CD4-positive, alpha-beta T cell treated with Interleukin-12 subunit alpha and Interleukin-12 subunit beta, for 1 hour (primary cell): ENCODE measurements at regions not wholly inside any gene's neighbourhood (a gene's known extent, or its start where the extent isn't known, plus 50 kb on each side); places are given as distances from the start of the nearest gene placed in this dataset.
"Not testable (repeated sequence)": the region's sequence is repeated elsewhere in the genome, so short reads cannot be mapped to it uniquely, and the experiment has no call there.

Experiments
- DNase-seq: peaks from one replicate; pipeline ENCODE4 v3.0.0-alpha.2; 2020

DNA sequence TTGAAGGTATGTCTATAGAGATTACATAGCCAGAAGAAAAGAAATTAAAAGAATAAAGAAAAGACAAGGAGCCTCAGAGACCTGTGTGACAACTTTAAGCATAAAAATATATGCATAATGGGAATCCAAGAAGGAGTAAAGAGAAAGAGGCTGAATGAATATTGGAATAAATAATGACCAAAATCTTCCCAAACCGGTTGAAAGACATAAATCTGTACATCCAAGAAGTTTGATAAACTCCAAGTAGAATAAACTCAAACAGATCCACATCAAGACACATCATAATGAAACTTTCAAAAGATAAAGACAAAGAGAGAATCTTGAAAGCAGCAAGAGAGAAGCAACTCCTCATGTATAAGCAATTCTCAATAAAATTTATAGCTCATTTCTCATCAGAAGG is 132.4 kb upstream of the ZNF516 start:
- DNase-seq, result no peak

DNA sequence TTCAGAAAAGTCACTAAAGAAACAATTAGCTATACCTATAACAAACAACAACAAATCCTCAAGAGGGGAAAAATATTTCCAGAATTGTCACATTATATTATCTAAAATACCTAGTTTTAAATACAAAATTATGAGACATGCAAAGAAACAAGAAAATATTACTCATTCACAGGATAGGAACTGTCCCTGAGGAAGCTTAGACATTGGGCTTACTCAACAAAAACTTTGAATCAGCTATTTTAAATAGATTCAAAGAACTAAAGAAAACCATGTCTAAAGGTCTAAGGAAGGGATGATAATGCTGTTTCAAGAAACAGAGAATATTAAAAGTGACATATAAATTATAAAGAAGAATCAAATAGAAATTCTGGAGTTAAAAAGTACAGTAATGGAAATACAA is 131.9 kb upstream of the ZNF516 start:
- no peak for DNase-seq

DNA sequence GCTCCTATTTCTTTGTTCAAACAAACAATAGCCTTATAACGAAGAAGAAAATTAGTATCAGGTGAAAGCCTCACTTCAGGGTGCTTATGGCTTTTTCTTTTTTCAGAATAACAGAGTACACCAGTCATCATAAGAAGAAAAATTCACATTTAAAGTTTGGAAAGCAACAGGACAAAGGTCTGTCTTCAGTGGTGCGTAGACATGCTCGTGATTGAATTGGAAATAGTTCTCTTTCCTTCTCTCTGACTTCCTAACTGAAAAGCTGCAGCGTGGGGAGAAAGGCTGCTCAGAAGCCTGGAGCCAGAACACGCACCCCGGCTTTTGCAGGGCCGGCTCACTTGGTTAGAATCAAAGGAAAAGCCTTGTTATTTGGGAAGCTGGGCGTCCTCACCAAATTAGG is 127.6 kb upstream of the ZNF516 start:
- DNase-seq, result no peak

DNA sequence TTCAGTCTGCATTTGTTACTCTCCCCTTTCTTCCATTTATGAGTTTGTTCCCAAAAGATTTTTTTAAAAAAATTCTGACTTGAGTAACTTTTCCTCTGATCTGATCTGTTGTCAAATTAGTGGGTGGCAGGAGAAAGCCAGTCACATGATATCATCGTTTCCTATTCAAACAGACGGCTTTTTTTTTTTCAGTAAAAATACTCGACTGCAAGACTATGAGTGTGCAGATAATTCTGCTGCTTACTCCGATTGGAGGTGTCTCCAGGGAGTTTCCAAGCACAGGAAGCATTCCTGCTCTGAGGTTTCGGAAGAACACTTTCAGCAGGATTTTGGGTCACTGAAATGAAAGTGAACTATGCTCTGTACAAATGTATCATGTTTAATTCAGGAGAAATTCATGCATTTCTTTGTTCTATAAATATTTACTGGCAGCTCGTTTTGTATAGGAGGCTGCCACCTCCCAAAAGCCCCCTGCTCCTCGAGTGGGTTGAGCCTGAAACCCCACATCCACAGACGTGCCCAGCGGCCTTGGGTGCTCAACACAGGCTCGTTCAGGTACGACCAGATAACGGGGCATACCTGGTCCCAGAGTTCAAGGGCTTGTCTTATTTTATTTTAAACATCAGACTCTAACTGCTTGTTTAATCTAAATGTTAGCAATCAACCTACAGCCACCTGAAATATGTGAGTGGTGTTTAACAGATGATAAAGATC is 126.9 kb upstream of the ZNF516 start:
- no peak for DNase-seq

DNA sequence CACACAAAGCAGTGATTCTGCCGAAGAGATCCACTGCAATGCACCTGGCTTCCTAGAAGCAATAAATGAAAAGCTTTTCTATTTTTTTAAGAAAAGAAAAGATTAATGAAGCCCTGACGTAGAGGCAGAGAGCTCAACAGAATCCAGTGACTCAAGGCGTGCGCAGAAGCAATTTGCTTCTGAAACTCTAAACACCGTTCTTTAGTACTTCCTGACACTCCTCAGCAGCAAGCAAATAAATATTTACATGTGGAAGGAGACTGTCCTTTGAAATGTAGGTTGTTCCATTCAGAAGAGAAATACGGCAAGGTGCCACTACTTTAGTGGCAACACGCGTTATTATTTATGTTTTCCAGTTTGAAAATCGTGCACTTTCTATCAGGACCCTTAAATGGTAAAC is 126.2 kb upstream of the ZNF516 start:
- no peak for DNase-seq

DNA sequence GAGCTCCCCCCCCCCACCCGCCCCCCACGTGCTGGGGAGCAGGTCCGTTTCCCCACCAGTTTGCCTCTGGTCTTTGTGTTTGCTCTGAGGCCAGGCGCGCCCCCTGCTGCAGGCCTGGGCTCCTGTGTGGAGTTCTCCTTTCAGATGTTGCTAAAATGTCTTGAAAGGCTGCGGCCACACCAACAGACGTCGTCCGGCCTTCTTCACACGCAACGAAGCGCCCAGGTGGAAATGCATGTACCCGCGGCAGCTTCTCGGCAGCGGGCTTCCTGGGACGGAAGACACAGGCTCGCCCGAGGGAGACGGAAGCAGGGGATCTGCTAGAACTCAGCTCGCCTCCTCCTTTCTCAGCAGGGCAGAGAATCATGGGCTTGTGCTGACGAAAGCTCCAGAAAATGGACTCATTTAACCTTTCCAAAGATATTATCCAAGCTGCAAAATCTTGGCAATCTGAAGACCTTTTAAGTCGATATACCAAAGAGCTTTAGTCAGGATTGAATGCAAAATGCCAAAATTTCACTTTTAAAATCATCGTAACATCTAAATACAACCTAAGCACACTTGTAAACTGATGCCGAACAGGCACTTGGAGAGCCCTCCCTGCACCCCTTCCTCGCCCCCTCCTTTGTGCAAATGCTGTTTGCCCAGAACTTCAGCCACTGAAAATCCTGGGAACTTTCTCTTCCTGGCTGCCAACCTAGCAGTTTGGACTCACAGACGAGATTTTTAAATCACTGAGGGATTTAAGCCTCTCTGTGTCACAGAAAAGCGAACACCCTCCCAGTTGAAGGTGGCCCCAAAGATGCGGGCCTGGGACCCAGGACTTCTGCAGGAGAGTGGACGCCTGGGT is 125.5 kb upstream of the ZNF516 start:
- peak; percentile 25 for DNase-seq

DNA sequence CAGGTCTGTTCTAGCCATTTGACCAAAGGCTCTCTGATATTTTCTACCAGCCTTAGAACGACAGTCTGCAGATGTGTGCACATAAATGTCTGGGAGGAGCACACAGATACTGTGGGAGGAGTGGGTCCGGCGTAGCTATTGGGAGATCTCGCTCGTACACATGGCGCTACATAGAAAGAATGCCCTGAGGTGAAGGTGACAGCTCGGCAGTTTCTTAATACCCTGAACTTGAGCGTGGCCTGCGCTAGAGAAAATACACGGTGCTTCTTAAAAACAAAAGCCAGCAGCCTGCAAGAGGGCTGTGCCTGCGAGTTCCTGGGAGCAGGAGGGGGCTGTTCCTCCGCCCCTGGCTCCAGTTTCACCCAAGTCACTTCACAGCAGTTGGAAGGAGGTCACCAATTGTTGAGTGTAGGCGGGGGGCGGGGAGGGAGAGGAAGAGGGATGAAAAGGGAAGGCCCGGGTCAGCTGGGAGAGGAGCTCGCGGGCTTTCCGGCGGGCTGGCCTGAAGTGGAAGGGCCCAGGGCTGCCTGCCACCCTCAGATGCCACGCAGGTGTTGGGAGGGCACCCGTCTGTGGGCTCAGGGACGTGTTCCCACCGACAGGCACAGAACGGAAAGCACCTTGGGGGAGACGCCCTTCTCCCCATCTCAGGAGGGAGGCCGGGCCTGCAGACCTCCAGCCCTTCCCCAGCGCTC is 124.7 kb upstream of the ZNF516 start:
- no peak for DNase-seq

DNA sequence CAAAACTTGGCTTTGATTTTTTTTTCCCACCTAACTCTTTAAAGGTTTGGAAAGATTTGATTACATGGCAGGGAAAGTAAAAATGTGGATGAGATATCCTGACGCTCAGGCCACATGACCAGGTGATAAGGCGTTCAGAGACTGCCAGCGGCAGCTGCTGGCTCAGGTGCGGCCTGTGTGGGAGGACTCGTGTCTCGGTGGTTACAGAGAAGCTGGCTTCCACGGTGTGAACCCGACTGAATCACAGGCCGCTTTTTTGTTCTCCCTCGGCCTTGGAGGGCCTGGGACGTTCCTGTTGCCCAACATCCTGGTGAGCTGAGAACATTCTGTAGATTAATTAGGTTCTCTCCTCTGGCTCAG is 124.2 kb upstream of the ZNF516 start:
- DNase-seq, result no peak

DNA sequence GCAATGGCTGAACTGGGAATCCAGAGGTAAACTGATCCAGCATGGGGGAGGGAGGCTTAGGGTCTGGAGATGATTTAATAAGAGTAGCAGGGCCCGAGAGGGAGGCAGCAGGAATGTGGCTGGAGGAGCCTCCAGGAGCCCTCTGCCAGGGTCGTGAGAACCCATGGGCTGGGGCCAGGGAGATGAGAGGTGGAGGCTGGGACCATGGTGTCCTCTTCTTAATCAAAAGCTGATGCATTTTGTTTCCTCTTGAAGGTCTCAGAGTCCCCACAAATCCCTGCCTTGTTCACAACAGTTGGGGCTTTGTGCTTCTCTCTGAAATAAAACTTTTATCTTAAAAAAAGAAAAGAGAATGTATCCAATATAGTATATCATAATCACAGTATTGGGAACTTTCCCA is 123.7 kb upstream of the ZNF516 start:
- DNase-seq, result no peak

DNA sequence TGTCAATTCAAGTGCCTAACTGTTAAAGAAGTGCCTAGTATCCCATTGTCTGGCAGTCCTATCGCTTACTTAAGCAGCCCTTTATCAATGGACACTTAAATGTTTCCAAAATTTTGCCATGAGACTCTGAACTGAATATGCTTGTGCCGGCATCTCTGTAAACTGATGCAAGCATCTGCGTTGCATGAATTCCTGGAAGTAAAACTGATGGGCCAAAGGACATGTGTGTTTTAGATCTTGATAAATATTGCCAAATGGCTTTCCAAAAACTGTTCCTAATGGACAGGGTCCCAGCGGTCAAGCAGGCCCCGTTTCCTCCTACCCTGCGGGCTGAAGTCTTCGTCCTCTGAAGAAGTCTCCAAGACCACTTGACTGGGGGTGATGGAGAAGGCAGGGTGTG is 121.3 kb upstream of the ZNF516 start:
- no peak for DNase-seq

DNA sequence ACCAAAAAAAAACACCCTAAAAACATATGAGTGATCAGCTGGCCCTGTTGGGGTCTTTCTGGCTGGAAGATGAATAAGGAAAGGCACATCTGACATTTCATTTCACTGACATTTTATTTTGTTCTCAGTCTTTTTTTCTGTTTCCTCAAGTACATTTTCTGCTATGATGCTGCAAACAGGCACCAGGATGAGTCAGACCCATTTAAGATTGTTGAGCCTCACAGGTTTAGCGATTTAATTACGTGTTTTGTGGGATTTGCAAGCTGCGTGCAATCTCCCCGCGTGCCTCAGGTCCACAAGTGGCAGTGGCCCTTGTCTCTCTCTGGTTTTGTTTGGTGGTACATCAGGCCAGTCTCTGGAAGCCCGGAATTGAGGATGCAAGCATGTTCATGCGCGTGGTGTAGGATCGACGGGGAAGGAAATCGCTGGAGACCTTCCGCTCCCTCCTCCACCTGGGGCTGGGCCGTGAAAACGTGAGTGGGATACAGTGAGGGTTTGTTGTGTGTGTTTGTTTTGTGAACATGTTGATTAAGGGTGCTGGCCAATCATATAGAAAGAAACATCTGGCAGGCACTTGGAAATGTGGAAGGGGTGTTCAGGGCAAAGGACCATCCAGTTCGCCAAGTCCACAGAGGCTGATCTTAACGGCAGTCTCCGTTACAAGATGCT is 120.2 kb upstream of the ZNF516 start:
- no peak for DNase-seq

DNA sequence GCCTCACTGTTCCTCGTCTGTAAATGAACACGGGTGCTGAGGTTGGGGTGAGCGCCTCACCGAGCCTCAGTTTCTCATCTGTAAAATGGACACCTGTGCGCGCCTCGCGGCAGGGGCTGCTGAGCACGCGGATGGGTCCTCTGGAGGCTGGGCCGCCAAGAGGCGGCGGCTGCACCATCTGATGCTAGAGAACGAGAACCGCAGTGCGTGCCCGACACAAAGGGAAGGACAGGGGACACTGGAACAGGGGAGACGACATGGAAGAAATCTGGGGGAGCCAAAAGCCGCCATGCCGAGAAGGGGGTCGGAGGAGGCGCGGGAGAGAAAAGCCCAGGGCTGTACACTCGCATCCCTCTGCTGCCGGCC is 118.7 kb upstream of the ZNF516 start:
- no peak for DNase-seq

DNA sequence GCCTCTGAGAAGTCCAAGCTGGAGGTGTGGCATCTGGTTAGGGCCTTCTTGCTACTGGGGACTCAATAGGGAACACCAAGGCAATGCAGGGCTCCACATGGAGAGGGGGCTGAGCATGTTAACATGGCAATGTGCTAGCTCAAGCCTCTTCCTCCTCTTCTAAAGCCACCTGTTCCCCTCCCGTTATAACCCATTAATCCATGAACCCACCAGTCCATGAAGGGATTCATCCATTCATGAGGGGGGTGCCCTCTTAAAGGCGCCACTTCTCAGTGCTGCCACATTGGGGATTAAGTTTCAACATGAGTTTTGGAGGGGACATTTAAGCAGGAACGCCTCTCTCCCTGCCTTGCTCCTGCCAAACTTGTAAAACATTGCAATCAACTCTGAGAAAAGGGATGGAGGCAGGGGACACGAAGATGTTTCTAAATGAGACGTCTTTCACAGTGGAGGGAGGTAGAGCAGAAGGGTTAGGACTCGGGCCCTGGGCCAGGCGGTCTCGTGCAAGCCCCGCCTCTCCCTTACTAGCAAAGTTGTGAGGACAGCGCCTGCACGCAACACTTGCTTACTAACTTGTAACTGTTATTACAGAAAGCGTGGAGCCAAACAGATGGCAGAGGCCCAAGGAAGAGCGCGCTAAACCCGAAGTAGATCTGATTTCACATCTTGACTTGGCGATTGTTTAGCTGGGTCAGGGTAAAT is 118.2 kb upstream of the ZNF516 start:
- DNase-seq, result no peak

DNA sequence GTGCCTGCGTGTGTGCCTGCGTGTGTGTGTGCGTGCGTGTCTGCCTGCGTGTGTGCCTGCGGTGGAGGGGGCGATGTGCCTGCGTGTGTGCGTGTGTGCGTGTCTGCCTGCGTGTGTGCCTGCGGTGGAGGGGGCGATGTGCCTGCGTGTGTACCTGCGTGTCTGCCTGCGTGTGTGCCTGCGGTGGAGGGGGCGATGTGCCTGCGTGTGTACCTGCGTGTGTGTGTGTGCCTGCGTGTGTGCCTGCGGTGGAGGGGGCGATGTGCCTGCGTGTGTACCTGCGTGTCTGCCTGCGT is 116.7 kb upstream of the ZNF516 start:
- DNase-seq, result not testable (repeated sequence)

DNA sequence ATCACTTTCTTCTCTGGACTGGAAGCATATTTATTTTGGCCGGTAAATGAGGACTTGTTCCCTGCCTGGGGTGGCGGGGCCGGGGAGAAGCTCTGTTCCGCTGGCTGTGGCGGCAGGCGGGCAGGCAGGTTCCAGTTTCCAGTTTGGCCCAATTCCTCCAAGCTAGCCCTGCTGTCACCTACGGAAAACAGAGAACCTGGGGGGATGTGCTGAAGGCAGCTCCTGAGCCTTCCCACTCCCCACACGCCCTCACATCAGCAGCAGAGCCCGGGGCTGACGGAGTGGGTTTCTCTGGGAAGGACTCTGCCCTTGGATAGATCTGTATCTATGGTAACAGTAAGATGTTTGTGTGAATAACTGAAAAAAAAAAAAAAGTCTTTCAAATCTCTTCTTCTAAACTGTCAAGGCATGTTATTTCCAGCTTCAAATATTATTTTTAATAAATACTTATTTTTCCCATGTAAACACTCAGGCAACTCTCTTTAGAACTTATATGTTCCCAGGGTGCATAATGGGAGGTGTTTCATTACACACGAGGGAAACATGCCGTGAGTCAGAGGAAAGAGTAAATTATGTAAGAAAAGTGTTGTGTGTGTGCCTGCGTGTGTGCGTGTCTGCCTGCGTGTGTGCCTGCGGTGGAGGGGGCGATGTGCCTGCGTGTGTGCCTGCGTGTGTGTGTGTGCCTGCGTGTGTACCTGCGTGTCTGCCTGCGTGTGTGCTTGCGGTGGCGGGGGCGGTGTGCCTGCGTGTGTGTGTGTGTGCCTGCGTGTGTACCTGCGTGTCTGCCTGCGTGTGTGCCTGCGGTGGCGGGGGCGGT is 116.1 kb upstream of the ZNF516 start:
- DNase-seq, result no peak

DNA sequence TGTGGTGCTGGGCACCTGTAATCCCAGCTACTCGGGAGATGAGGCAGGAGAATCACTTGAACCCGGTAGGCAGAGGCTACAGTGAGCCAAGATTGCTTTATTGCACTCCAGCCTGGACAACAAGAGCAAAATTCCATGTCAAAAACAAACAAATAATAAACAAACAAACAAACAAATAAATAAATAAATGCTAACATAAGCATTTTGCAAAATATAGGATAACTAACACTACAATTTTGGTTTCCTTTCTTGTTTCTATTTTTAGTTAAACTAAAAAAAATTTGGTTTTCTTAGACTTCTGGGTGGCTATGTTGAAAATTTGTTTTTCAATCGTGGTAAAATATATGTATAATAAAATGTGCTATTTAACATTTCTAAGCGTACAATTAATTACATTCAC is 115.0 kb upstream of the ZNF516 start:
- DNase-seq, result no peak

DNA sequence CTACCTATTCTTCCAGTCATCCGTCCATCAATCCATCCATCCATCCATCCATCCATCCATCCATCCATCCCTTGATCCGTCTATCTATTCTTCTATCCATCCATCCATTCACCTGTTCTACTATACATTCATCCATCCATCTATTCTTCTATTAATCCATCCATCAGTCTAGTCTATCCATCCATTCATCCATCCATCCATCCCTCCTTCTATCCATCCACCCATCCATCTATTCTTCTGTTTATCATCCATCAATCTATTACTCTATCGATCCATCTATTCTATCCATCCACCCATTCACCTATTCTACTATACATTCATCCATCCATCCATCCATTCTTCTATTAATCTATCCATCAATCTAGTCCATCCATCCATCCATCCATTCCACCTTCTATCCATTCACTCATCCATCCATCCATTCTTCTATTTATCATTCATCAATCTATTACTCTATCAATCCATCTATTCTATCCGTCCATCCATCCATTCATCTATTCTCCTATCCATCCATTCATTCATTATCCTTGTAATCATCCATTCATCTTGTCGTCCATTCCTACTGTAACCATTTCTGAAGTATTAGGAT is 110.4 kb upstream of the ZNF516 start:
- DNase-seq, result no peak

DNA sequence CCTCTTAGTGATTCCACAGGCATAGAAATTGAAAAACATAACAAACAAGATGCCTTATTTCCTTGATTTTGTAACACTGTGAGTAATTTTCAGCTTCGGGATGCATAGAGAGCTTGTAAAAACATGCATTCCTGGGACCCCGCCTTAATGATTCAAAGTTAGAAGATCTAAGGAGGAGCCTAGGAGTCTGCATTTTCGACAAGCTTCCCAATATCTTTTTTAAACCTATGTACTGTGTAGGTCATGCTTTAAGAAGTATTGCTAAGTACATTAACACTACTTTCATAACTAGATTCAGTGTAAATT is 109.8 kb upstream of the ZNF516 start:
- no peak for DNase-seq

DNA sequence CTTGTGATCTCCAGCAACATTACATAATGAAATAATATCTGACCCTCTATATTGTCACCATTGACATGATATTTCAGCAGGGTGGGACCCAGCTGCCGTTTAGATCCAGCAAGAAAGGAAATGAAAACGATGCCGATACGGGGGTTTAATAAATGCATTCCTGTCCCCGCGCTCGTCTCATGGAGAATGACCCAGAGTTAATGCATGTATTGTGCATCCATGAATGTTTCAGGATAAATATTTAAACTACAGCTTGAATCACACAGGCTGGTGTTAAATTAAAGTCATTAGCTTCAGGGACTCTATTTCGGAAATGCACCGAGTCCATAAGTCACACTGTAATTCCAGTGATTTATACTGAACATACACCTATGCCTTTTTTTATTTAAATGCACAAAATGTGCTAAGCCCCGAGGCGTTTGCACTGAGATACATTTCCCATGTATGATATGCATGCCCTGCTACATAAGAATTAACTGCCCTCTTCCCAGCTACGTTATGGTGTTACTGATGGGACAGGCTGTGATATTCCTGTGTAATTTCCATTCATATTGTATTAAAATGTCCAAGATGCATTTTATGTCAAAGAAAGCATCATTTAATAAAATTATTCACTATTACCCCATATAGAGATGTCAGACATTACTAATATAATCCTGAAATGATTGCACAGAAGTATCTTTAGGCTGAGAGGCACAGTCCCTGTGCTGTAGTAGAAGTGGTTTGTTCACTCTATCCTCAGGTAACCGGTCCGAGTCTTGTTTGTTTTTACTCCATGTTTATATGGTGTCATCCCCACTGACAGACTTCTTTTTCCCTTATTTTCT is 109.3 kb upstream of the ZNF516 start:
- DNase-seq, result no peak

DNA sequence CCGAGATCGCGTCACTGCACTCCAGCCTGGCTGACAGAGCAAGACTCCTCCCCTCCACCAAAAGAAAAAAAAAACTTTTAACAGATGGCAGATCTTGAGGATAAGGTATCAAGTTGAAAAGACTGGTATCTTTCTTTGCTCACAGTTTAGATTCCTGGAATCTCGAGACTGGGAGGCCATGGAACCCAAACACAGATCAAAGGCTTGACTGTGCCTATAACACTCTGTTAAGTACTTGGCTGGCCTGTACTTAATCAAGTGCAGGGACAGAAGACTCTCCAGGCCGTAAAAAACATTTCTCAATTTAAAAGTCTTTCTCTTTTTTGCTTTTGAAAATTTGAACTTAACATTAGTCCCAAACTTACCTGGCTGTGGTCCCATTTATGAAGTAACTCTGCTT is 107.1 kb upstream of the ZNF516 start:
- DNase-seq, result no peak

DNA sequence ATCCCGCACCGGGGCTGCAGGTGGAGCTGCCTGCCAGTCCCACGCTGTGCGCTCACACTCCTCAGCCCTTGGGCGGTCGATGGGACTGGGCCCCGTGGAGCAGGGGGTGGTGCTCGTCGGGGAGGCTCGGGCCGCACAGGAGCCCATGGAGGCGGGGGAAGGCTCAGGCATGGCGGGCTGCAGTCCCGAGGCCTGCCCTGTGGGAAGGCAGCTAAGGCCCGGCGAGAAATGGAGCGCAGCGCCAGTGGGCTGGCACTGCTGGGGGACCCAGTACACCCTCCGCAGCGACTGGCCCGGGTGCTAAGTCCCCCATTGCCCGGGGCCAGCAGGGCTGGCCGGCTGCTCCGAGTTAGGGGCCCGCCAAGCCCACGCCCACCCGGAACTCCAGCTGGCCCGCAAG is 105.0 kb upstream of the ZNF516 start:
- DNase-seq, result not testable (repeated sequence)
